Kidney (tissue), 13 donors: ENCODE measurements at regions not wholly inside any gene's neighbourhood (a gene's known extent, or its start where the extent isn't known, plus 50 kb on each side); places are given as distances from the start of the nearest gene placed in this dataset.

ENCODE experiments used
- DNase-seq, 5 donors: peaks; one replicate each; pipeline ENCODE4 v3.0.0-alpha.2; 2013 to 2020
- FAIRE-seq: peaks from 2 replicates; lab custom pipeline; 2012; peaks lifted over from hg19 to GRCh38; lab: Jason Lieb, UNC
- H3K27ac ChIP-seq, 2 donors: one replicate each; pipeline ENCODE4 v1.7.0; 2013; ENCODE audit warnings: low read depth in 2 of 2, low read length in 2 of 2, inconsistent platforms in 1 of 2
- H3K27me3 ChIP-seq: one replicate; pipeline ENCODE4 v1.7.1; 2013; ENCODE audit warnings: low read length, inconsistent platforms; ENCODE audit not compliant: control insufficient read depth, insufficient read depth
- H3K36me3 ChIP-seq, 3 donors: one replicate each; pipeline versions ENCODE4 v1.7.0 to v1.7.1; 2013; ENCODE audit warnings: low read length in 3 of 3, control low read depth in 1 of 3, inconsistent platforms in 1 of 3; ENCODE audit not compliant: insufficient read depth in 3 of 3, control insufficient read depth in 2 of 3
- H3K4me1 ChIP-seq, 3 donors: one replicate each; pipeline versions ENCODE4 v1.7.0 to v1.7.1; 2013; ENCODE audit warnings: low read length in 3 of 3, inconsistent platforms in 1 of 3, low read depth in 1 of 3; ENCODE audit not compliant: control insufficient read depth in 2 of 3, insufficient read depth in 2 of 3
- H3K4me3 ChIP-seq, 3 donors: one replicate each; pipeline versions ENCODE4 v1.7.0 to v1.8.1; 2013; ENCODE audit warnings: low read length in 3 of 3, control low read depth in 1 of 3, inconsistent platforms in 1 of 3
- H3K9ac ChIP-seq, 3 donors: one replicate each; pipeline versions ENCODE4 v1.7.0 to v1.7.1; 2013; ENCODE audit warnings: low read length in 3 of 3, control low read depth in 1 of 3, inconsistent platforms in 1 of 3
- H3K9me3 ChIP-seq, 3 donors: one replicate each; pipeline versions ENCODE4 v1.7.0 to v1.7.1; 2013; ENCODE audit warnings: low read length in 3 of 3, control low read depth in 1 of 3, inconsistent platforms in 1 of 3; ENCODE audit not compliant: control insufficient read depth in 2 of 3, insufficient read depth in 1 of 3
- intact Hi-C: fragments of 100-400 bp; cut with DNase I; formaldehyde crosslinking; loops from one replicate; pipeline ENCODE4 v1.11.1; 2022
- TF ChIP-seq, protein P1 (sequence below): IDR thresholded peaks from 3 replicates; pipeline ENCODE4 v1.5.1; 2012; ENCODE audit warnings: mild to moderate bottlenecking, moderate library complexity, borderline replicate concordance; ENCODE audit not compliant: insufficient read depth; ENCODE audit errors: extremely low read depth
- donor health status: control.
- donor health status: control.
- donor health status: control.
- donor health status: control.
- donor health status: control.
- donor health status: DM: yes; HTN: yes; CAD: no.
- donor health status: Normal renal cell carcinoma (clear cell type).

DNA sequence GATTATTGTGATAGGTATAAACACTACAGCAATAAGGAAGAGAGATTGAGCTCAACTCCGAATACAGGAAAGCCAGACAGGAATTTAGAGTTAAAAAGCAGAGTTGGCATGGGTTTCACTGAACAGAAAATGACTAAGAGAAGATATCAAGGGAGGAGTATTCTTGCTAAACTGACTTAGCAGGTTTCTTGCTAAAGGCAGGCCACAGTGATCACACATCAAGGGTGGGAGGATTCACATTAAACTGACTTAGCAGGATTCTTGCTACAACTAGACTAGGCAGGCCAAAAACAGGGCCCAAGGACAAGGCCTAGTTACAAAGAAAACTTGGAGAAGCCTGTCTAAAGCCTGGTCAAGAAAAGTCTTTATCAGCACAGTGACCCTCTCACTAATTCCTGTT is 195.1 kb downstream of the MAGEB5 start:
- no peak overlapping the region for H3K4me3 ChIP-seq
- DNase-seq (no peak), FAIRE-seq (no peak)
- H3K9me3 ChIP-seq, result no peaks in the 10 kb centered on the region
- no peak overlapping the region for H3K9ac ChIP-seq
- H3K27me3 ChIP-seq, result no peaks in the 10 kb centered on the region
- intact Hi-C loops, result no loop called here
- no peaks in the 10 kb centered on the region for H3K4me1 ChIP-seq
- no peaks in the 10 kb centered on the region for H3K36me3 ChIP-seq
- no peak overlapping the region for H3K27ac ChIP-seq
- TF ChIP-seq, protein P1, sequence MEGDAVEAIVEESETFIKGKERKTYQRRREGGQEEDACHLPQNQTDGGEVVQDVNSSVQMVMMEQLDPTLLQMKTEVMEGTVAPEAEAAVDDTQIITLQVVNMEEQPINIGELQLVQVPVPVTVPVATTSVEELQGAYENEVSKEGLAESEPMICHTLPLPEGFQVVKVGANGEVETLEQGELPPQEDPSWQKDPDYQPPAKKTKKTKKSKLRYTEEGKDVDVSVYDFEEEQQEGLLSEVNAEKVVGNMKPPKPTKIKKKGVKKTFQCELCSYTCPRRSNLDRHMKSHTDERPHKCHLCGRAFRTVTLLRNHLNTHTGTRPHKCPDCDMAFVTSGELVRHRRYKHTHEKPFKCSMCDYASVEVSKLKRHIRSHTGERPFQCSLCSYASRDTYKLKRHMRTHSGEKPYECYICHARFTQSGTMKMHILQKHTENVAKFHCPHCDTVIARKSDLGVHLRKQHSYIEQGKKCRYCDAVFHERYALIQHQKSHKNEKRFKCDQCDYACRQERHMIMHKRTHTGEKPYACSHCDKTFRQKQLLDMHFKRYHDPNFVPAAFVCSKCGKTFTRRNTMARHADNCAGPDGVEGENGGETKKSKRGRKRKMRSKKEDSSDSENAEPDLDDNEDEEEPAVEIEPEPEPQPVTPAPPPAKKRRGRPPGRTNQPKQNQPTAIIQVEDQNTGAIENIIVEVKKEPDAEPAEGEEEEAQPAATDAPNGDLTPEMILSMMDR, result no peak

DNA sequence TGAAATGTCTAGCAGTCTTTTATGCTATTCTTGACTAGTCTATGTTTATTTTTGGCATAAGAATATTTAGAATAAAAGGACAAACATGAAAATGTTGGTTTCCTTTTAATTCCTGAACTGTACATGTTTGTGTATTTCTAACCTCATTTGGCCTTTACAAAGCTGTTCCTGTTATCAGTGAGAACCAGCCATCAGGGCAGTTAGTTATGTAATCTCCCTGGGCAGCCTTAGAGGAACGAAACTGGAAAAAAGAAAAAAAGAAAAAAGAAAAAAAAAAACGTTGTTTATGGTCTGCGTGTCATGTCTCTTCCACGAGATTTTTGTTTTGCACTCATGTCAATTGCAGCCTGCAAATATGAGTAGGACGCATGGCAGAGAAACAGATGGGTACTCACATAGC is 193.7 kb downstream of the MAGEB5 start:
- DNase-seq (no peak), FAIRE-seq (peak; percentile 21)
- Histone ChIP-seq H3K27me3 (no peaks in the 10 kb centered on the region), H3K36me3 (no peaks in the 10 kb centered on the region), H3K27ac (no peak overlapping the region), H3K4me3 (no peak overlapping the region), H3K9me3 (no peaks in the 10 kb centered on the region), H3K4me1 (no peaks in the 10 kb centered on the region), H3K9ac (no peak overlapping the region)
- intact Hi-C loops, result no loop called here
- TF ChIP-seq, protein P1, result no peak

DNA sequence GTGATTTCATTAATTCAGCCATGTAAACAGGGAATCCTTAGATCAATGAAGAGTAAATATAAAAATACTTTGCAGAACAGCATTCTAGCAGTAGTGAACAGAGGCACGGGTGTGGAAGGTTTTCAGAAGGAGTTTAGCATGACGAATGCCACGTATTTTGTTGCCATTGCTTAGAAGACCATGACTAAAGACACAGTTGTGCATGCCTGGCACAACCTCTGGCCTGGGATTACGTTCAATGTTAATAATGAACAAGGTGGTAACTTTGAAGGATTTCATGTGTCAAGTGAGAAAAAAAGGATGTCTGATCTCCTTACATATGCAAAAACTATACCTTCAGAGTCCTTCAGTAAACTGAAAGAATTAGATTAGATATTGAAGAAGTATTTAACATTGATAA is 171.9 kb downstream of the MAGEB5 start:
- Histone ChIP-seq H3K4me1 (no peaks in the 10 kb centered on the region), H3K36me3 (no peaks in the 10 kb centered on the region), H3K27me3 (no peaks in the 10 kb centered on the region), H3K4me3 (no peak overlapping the region), H3K27ac (no peak overlapping the region), H3K9ac (no peak overlapping the region), H3K9me3 (no peaks in the 10 kb centered on the region)
- FAIRE-seq, result no peak
- intact Hi-C loops, result no loop called here
- DNase-seq, result peak in 2 of 5 donors; percentile 10 to 38
- TF ChIP-seq, protein P1, result no peak

DNA sequence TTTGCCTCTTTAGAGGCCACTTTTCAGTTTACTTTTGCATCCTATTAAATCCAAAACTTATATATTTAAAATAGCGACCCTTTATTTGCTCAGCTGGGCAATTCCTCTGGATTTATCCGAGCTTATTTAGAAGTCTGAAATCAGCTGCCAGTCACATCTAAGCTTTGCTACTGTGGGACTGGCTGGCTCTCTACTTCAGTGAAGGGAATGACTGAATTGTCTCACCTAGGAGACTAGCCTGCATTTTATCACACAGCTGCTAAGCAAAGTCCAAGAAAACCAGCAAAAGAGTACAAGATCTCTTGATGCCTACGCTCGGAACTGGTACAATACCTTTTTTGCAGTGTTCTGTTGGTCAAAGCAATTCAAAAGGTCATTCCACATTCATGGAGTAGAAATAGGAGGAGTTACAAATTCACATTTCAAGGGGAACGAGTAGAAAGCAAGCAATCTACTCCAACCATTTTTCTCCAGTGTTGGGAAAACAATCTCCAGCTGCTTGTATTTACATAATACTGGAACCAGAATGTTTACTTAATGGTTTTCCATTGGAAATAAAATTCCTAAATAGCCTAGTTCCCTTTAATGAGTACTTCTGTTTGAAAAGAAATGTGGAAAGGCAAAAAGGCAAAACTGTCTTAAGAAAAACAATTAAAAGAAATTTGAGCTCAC is 160.2 kb downstream of the MAGEB5 start:
- intact Hi-C loops, result no loop called here
- Histone ChIP-seq H3K4me1 (no peaks in the 10 kb centered on the region), H3K9me3 (no peaks in the 10 kb centered on the region), H3K4me3 (no peak overlapping the region), H3K27me3 (no peaks in the 10 kb centered on the region), H3K27ac (no peak overlapping the region), H3K36me3 (no peaks in the 10 kb centered on the region), H3K9ac (no peak overlapping the region)
- FAIRE-seq (no peak), DNase-seq (no peak)
- TF ChIP-seq, protein P1, result no peak
